Thoracic aorta (tissue), 2 donors: ENCODE measurements at regions not wholly inside any gene's neighbourhood (a gene's known extent, or its start where the extent isn't known, plus 50 kb on each side); places are given as distances from the start of the nearest gene placed in this dataset.

Experiments used
- ATAC-seq: fragments of 150-250 bp; one replicate; pipeline ENCODE4 v1.8.0; 2017; ENCODE audit warnings: low read depth; ENCODE audit not compliant: insufficient number of reproducible peaks, low FRiP score
- DNase-seq: peaks from one replicate; pipeline ENCODE4 v3.0.0-alpha.2; 2020; ENCODE audit warnings: low spot score
- H3K27ac ChIP-seq, 2 donors: fragments of 200-600 bp; sonication (generic); 1 replicate in 1 of 2; 2 replicates in 1 of 2; pipeline ENCODE4 v1.5.1; 2016; ENCODE audit warnings: mild to moderate bottlenecking in 2 of 2, moderate library complexity in 2 of 2
- H3K27me3 ChIP-seq: fragments of 200-600 bp; sonication (generic); replicated peaks from 2 replicates; pipeline ENCODE4 v1.6.0; 2016; ENCODE audit warnings: mild to moderate bottlenecking; ENCODE audit not compliant: insufficient read depth
- H3K36me3 ChIP-seq: fragments of 200-600 bp; sonication (generic); one replicate; pipeline ENCODE4 v1.5.1; 2016
- H3K4me1 ChIP-seq, 2 donors: fragments of 200-600 bp; sonication (generic); 1 replicate in 1 of 2; 2 replicates in 1 of 2; pipeline versions ENCODE4 v1.5.1 to v1.6.0; 2016; ENCODE audit warnings: low read depth in 2 of 2, mild to moderate bottlenecking in 1 of 2; ENCODE audit not compliant: control insufficient read depth in 1 of 2
- H3K4me3 ChIP-seq: fragments of 200-600 bp; sonication (generic); 2 replicates; pipeline ENCODE4 v1.5.1; 2016; ENCODE audit warnings: mild to moderate bottlenecking
- H3K9me3 ChIP-seq: fragments of 200-600 bp; sonication (generic); 2 replicates; pipeline ENCODE4 v1.5.1; 2016
- TF ChIP-seq, protein P1 (sequence below): fragments of 200-600 bp; sonication (generic); IDR thresholded peaks from one replicate; pipeline ENCODE4 v1.5.1; 2019; ENCODE audit warnings: antibody characterized with exemption

DNA sequence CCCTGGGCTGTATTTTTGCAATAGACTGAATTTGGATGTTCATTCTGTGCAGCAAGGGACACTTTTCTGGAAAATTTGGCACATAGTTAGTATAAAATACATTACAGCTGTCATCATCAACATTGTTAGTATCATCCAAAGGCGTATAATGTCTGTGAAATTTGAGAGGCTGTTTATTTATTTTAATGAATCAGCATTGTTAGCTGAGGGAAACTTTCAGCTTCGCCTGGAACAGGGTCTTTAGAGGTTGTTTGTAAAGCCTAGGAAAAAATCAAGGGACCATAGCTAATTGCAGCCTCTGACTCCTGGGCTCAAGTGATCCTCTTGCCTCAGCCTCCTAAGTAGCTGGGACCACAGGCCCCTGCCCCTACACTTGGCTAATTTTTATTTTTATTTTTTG is 106.8 kb upstream of the USP24 start:
- H3K9me3 ChIP-seq = no peaks in the 10 kb centered on the region
- ATAC-seq = no peak

DNA sequence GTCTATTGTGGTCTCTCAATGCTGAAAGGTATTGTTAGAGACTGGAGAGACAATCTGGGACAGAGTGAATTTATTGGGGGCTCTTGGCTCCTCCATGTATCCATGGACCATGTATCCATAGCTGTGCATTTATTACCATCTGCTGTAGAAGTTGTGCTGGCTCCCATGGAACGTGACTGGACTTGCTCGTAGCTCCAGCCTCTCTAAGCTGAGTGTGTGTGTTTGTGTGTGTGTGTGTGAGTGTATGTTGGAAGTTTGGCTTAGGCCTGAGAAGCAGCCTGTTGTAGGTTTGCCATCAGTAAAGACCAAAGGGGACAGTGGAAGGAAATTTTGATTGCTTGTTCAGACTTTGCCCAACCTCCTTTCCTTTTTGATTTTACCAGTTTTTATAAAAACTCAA is 105.7 kb upstream of the USP24 start:
- H3K4me1 ChIP-seq = no peaks in the 10 kb centered on the region
- no peak overlapping the region for H3K4me3 ChIP-seq
- H3K27me3 ChIP-seq = no peaks in the 10 kb centered on the region
- no peaks in the 10 kb centered on the region for H3K9me3 ChIP-seq
- no peak for ATAC-seq
- H3K27ac ChIP-seq = no peak overlapping the region
- TF ChIP-seq, protein P1, sequence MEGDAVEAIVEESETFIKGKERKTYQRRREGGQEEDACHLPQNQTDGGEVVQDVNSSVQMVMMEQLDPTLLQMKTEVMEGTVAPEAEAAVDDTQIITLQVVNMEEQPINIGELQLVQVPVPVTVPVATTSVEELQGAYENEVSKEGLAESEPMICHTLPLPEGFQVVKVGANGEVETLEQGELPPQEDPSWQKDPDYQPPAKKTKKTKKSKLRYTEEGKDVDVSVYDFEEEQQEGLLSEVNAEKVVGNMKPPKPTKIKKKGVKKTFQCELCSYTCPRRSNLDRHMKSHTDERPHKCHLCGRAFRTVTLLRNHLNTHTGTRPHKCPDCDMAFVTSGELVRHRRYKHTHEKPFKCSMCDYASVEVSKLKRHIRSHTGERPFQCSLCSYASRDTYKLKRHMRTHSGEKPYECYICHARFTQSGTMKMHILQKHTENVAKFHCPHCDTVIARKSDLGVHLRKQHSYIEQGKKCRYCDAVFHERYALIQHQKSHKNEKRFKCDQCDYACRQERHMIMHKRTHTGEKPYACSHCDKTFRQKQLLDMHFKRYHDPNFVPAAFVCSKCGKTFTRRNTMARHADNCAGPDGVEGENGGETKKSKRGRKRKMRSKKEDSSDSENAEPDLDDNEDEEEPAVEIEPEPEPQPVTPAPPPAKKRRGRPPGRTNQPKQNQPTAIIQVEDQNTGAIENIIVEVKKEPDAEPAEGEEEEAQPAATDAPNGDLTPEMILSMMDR = no peak
- DNase-seq = no peak
- H3K36me3 ChIP-seq = no peaks in the 10 kb centered on the region

More for the DNA sequence above, 106.8 kb upstream of the USP24 start:
- TF ChIP-seq, protein P1 = no peak
- Histone ChIP-seq H3K36me3 (no peaks in the 10 kb centered on the region), H3K27ac (no peak overlapping the region), H3K4me3 (no peak overlapping the region), H3K4me1 (no peaks in the 10 kb centered on the region), H3K27me3 (no peaks in the 10 kb centered on the region)
- no peak for DNase-seq

DNA sequence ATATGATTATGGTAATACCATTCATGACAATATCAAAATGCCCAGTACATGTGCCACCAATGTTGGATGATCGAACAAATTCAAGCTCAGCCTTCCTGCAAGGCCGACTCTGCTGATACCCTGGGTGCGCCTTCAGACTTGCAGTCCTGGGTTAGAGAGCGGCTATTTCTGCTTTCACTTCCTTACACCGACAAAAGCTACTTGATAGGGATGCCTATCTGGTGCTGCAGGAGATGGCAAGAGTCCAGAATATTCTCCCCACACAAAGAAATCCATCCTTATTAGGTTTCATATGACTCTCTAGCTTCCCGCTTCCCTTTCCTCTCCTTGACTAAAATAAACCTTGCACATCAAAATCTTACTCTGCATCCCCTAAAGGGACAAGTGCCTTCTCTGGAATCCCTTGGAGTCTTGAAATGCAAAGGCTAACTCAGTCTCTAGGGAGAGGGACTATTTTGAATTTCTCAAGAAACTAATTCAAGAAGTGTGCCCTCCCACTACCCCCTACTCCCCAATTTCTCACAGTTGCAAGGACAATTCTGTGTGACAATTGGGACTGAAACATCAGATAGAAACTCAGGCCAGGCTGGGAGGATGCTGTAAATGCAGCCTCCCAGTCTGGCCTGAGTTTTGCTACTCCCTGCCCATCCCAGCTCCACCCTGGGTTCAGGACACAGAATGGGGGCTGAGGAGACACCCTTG is 103.1 kb upstream of the USP24 start:
- no peaks in the 10 kb centered on the region for H3K4me1 ChIP-seq
- no peak overlapping the region for H3K27ac ChIP-seq
- DNase-seq (no peak), ATAC-seq (peak; percentile 19)
- no peak overlapping the region for H3K4me3 ChIP-seq
- H3K9me3 ChIP-seq = no peaks in the 10 kb centered on the region
- TF ChIP-seq, protein P1 = no peak
- no peaks in the 10 kb centered on the region for H3K27me3 ChIP-seq
- no peaks in the 10 kb centered on the region for H3K36me3 ChIP-seq

DNA sequence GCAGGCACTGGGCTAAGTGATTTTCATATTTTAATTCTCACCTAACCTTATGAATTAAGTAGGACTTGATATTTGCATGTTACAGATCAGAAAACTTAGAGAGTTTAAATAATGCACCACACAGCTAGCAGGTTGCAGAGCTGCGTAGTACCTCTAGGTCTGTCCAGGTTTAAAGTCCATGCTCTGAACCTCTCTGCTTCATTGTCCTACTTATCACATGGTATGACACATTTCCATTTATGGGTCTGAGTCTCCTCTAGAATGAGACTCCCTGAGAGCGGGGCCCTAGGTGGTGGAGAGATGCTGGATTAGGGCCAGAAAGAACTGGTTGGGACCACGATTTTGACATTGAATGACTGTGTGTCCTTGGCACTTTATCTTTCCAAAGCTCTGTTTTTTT is 102.5 kb upstream of the USP24 start:
- ATAC-seq = no peak
- H3K4me3 ChIP-seq = no peak overlapping the region

DNA sequence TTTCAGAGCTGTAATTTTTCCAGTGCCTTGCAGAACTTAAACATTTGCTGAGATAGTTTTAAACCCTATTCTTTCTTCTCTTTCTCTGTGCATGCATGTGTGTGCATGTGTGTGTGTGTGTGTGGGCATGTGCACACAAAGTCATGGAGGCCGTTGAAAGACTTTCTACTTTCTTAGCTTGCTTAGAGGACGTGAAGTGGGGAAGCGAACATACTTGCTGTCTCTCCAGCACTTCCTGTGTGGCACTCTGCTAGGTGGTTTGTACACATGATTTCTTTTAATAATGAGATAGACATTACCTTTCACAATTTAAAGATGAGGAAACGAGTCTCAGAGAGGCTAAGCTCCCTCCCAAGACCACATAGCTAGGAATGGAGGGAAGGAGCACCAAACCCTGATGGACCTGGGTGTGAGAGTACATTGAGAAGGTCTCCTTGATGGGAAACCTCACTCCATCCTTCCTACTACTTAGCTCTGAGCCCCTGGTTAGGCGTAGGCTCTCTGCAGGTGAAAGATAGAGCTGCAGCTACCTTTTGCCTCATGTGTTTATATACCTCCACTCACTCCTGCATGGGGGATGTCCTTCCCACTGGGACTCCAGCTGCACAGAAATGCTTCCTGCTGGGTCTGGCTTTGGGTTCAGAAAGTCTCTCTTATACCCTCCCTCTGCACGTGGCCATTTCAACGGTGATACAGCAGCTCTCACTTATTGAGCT is 101.9 kb upstream of the USP24 start:
- Histone ChIP-seq H3K36me3 (no peaks in the 10 kb centered on the region), H3K9me3 (no peaks in the 10 kb centered on the region), H3K4me1 (no peaks in the 10 kb centered on the region), H3K27me3 (no peaks in the 10 kb centered on the region), H3K27ac (no peak overlapping the region), H3K4me3 (no peak overlapping the region)
- DNase-seq = no peak
- no peak for ATAC-seq
- TF ChIP-seq, protein P1 = no peak

More for the DNA sequence above, 102.5 kb upstream of the USP24 start:
- no peaks in the 10 kb centered on the region for H3K36me3 ChIP-seq
- no peaks in the 10 kb centered on the region for H3K27me3 ChIP-seq
- H3K9me3 ChIP-seq = no peaks in the 10 kb centered on the region
- no peaks in the 10 kb centered on the region for H3K4me1 ChIP-seq
- TF ChIP-seq, protein P1 = no peak
- no peak for DNase-seq
- no peak overlapping the region for H3K27ac ChIP-seq
